Islet precursor cell (in vitro differentiated cells): ENCODE measurements at regions not wholly inside any gene's neighbourhood (a gene's known extent, or its start where the extent isn't known, plus 50 kb on each side); places are given as distances from the start of the nearest gene placed in this dataset.

Experiments used
- DNase-seq: peaks from one replicate; pipeline ENCODE4 v3.0.0-alpha.2; 2018

GRCh38 chr10:78630944-78631838 lies 437.6 kb upstream of the ZMIZ1 start:
- peak; percentile 33 for DNase-seq

- DNase-seq, result peak; percentile 95
Measured at GRCh38 chr10:78634389-78634815, 434.4 kb upstream of the ZMIZ1 start.

GRCh38 chr10:78634835-78635234 lies 433.9 kb upstream of the ZMIZ1 start:
- peak; percentile 86 for DNase-seq

GRCh38 chr10:78639629-78640028 lies 429.1 kb upstream of the ZMIZ1 start:
- DNase-seq, result no peak

GRCh38 chr10:78640796-78641636 lies 427.8 kb upstream of the ZMIZ1 start:
- no peak for DNase-seq

- DNase-seq, result no peak
Measured at GRCh38 chr10:78641693-78642092, 427.1 kb upstream of the ZMIZ1 start.

- DNase-seq, result no peak
Measured at GRCh38 chr10:78642269-78642816, 426.4 kb upstream of the ZMIZ1 start.

- no peak for DNase-seq
Measured at GRCh38 chr10:78643513-78643912, 425.3 kb upstream of the ZMIZ1 start.

- DNase-seq, result no peak
Measured at GRCh38 chr10:78644550-78644949, 424.2 kb upstream of the ZMIZ1 start.

GRCh38 chr10:78645169-78645686 lies 423.5 kb upstream of the ZMIZ1 start:
- no peak for DNase-seq

- DNase-seq, result no peak
Measured at GRCh38 chr10:78645975-78646374, 422.8 kb upstream of the ZMIZ1 start.

GRCh38 chr10:78648256-78648860 lies 420.4 kb upstream of the ZMIZ1 start:
- no peak for DNase-seq

- no peak for DNase-seq
Measured at GRCh38 chr10:78649429-78649828, 419.3 kb upstream of the ZMIZ1 start.

- no peak for DNase-seq
Measured at GRCh38 chr10:78650122-78650521, 418.6 kb upstream of the ZMIZ1 start.

GRCh38 chr10:78651287-78651686 lies 417.5 kb upstream of the ZMIZ1 start:
- DNase-seq, result no peak

GRCh38 chr10:78653555-78653954 lies 415.2 kb upstream of the ZMIZ1 start:
- no peak for DNase-seq

- no peak for DNase-seq
Measured at GRCh38 chr10:78654047-78654590, 414.6 kb upstream of the ZMIZ1 start.

- DNase-seq, result no peak
Measured at GRCh38 chr10:78655979-78656378, 412.8 kb upstream of the ZMIZ1 start.

GRCh38 chr10:78656417-78657162 lies 412.2 kb upstream of the ZMIZ1 start:
- peak; percentile 86 for DNase-seq

- peak; percentile 91 for DNase-seq
Measured at GRCh38 chr10:78657163-78657861, 411.5 kb upstream of the ZMIZ1 start.

- no peak for DNase-seq
Measured at GRCh38 chr10:78657862-78658165, 411.0 kb upstream of the ZMIZ1 start.
